C4-2B (cell line): ENCODE measurements at regions not wholly inside any gene's neighbourhood (a gene's known extent, or its start where the extent isn't known, plus 50 kb on each side); places are given as distances from the start of the nearest gene placed in this dataset.

Experiments used
- CTCF ChIP-seq: fragments of 450-650 bp; conservative IDR thresholded peaks from 2 replicates; pipeline ENCODE4 v1.5.1; 2017; ENCODE audit warnings: mild to moderate bottlenecking
- ZFX ChIP-seq: fragments of 450-650 bp; IDR thresholded peaks from 2 replicates; pipeline ENCODE4 v1.6.1; 2017

GRCh38 chr2:166565501-166565900 lies 71.5 kb upstream of the SCN7A start:
- no peak for TF ChIP-seq CTCF
- TF ChIP-seq ZFX, result no peak
